SK-N-SH (cell line): ENCODE measurements at regions not wholly inside any gene's neighbourhood (a gene's known extent, or its start where the extent isn't known, plus 50 kb on each side); places are given as distances from the start of the nearest gene placed in this dataset.

Experiments
- CTCF ChIA-PET: fragments of 300-600, 350-600 bp; formaldehyde crosslinking; extraction: SDS; loops from one replicate; lab custom pipeline; 2021; lab: Yijun Ruan, JAX
- POLR2A ChIA-PET: fragments of 350-600 bp; sonication (Branson Sonifier 250); formaldehyde crosslinking; extraction: SDS; loops from one replicate; lab custom pipeline; 2020; ENCODE audit warnings: antibody characterized with exemption, inconsistent platforms; lab: Yijun Ruan, JAX
- DNase-seq: peaks from one replicate; pipeline ENCODE4 v3.0.0; 2012
- H2AFZ ChIP-seq: fragments of 200-600 bp; sonication (generic); 2 replicates; pipeline ENCODE4 v1.8.1; 2016; ENCODE audit warnings: antibody characterized with exemption, mild to moderate bottlenecking, low read depth
- H3F3A ChIP-seq: fragments of 200-600 bp; sonication (generic); replicated peaks from 2 replicates; pipeline ENCODE3; 2016; ENCODE audit warnings: antibody characterized with exemption, mild to moderate bottlenecking; ENCODE audit not compliant: insufficient read depth
- H3K27ac ChIP-seq, 2 experiments: fragments of 200-500 bp in 1 of 2; fragments of 200-600 bp in 1 of 2; sonication (Bioruptor generic) in 1 of 2; sonication (generic), shearing (Covaris generic) in 1 of 2; 2 replicates each; pipeline versions ENCODE4 v1.5.1 to v1.6.1; 2014 to 2016; ENCODE audit warnings: low read depth in 2 of 2, inconsistent platforms in 1 of 2, low read length in 1 of 2, mild to moderate bottlenecking in 1 of 2, mixed read lengths in 1 of 2
- H3K27me3 ChIP-seq: fragments of 200-600 bp; sonication (generic), shearing (Covaris generic); 2 replicates; pipeline ENCODE4 v1.6.1; 2016; ENCODE audit warnings: mixed run types; ENCODE audit not compliant: insufficient read depth
- H3K36me3 ChIP-seq, 2 experiments: fragments of 200-500 bp in 1 of 2; fragments of 200-600 bp in 1 of 2; sonication (Bioruptor generic) in 1 of 2; sonication (generic) in 1 of 2; replicated peaks in 1 of 2; 2 replicates each; pipeline versions ENCODE3 to v1.5.1; 2014 to 2016; ENCODE audit warnings: low read length in 1 of 2, mild to moderate bottlenecking in 1 of 2; ENCODE audit not compliant: insufficient read depth in 2 of 2, control insufficient read depth in 1 of 2
- H3K4me1 ChIP-seq, 2 experiments: fragments of 200-500 bp in 1 of 2; fragments of 200-600 bp in 1 of 2; sonication (Bioruptor generic) in 1 of 2; sonication (generic), shearing (Covaris generic) in 1 of 2; 2 replicates each; pipeline versions ENCODE4 v1.5.1 to v1.6.1; 2014 to 2016; ENCODE audit warnings: low read depth in 1 of 2, low read length in 1 of 2, mixed run types in 1 of 2; ENCODE audit not compliant: insufficient read depth in 2 of 2, control insufficient read depth in 1 of 2
- H3K4me2 ChIP-seq: fragments of 200-600 bp; sonication (generic), shearing (Covaris generic); 2 replicates; pipeline ENCODE4 v1.6.1; 2017; ENCODE audit warnings: mixed run types
- H3K4me3 ChIP-seq, 2 experiments: fragments of 200-500 bp in 1 of 2; fragments of 200-600 bp in 1 of 2; sonication (Bioruptor generic) in 1 of 2; sonication (generic), shearing (Covaris generic) in 1 of 2; 2 replicates each; pipeline versions ENCODE4 v1.5.1 to v1.8.1; 2014 to 2016; ENCODE audit warnings: low read depth in 2 of 2, inconsistent platforms in 1 of 2, low read length in 1 of 2, mild to moderate bottlenecking in 1 of 2, mixed read lengths in 1 of 2, moderate library complexity in 1 of 2
- H3K79me2 ChIP-seq: fragments of 200-600 bp; sonication (generic); 2 replicates; pipeline ENCODE4 v1.8.1; 2017; ENCODE audit warnings: mild to moderate bottlenecking; ENCODE audit not compliant: insufficient read depth
- H3K9ac ChIP-seq: fragments of 200-600 bp; sonication (generic); 2 replicates; pipeline ENCODE4 v1.6.1; 2017; ENCODE audit warnings: mixed run types
- H3K9me2 ChIP-seq: fragments of 200-600 bp; sonication (generic); 2 replicates; pipeline ENCODE4 v1.6.1; 2017; ENCODE audit warnings: mixed run types
- H3K9me3 ChIP-seq: fragments of 200-600 bp; sonication (generic); 2 replicates; pipeline ENCODE4 v1.6.1; 2017; ENCODE audit warnings: mixed run types, mild to moderate bottlenecking, moderate library complexity
- H4K20me1 ChIP-seq: fragments of 200-600 bp; sonication (generic); 2 replicates; pipeline ENCODE4 v1.6.1; 2017; ENCODE audit warnings: mild to moderate bottlenecking, mixed run types; ENCODE audit not compliant: insufficient read depth
- ELF1 ChIP-seq: IDR thresholded peaks from 2 replicates; pipeline ENCODE4 v1.4.0; 2012
- FOSL2 ChIP-seq: IDR thresholded peaks from 2 replicates; pipeline ENCODE4 v1.4.0; 2012; ENCODE audit warnings: low read depth, mild to moderate bottlenecking, moderate library complexity, borderline replicate concordance
- FOXJ3 ChIP-seq: sonication (generic); formaldehyde crosslinking; IDR thresholded peaks from 2 replicates; pipeline ENCODE4 v1.5.1; 2020; ENCODE audit warnings: mild to moderate bottlenecking, missing genetic modification reagents
- FOXM1 ChIP-seq: IDR thresholded peaks from 2 replicates; pipeline ENCODE4 v1.4.0; 2012; ENCODE audit warnings: low read depth, mild to moderate bottlenecking
- MEF2A ChIP-seq: IDR thresholded peaks from 2 replicates; pipeline ENCODE4 v1.4.0; 2012; ENCODE audit warnings: low read depth, borderline replicate concordance
- MXI1 ChIP-seq: IDR thresholded peaks from 2 replicates; pipeline ENCODE4 v1.6.1; 2012; ENCODE audit warnings: mild to moderate bottlenecking, low read depth, low read length, improper control_type of control experiment
- NFIC ChIP-seq: IDR thresholded peaks from 2 replicates; pipeline ENCODE4 v1.4.0; 2012; ENCODE audit warnings: borderline replicate concordance
- RFX5 ChIP-seq: IDR thresholded peaks from 2 replicates; pipeline ENCODE4 v1.6.1; 2012; ENCODE audit warnings: mild to moderate bottlenecking, improper control_type of control experiment, low read length
- RXRA ChIP-seq: IDR thresholded peaks from 2 replicates; pipeline ENCODE4 v1.4.0; 2012; ENCODE audit warnings: low read depth, mild to moderate bottlenecking, borderline replicate concordance
- SMC3 ChIP-seq: IDR thresholded peaks from 2 replicates; pipeline ENCODE4 v1.6.1; 2012; ENCODE audit warnings: low read depth, low read length, improper control_type of control experiment
- TCF12 ChIP-seq: IDR thresholded peaks from 2 replicates; pipeline ENCODE4 v1.4.0; 2012
- TEAD4 ChIP-seq: IDR thresholded peaks from 2 replicates; pipeline ENCODE4 v1.4.0; 2012; ENCODE audit warnings: mild to moderate bottlenecking, borderline replicate concordance; ENCODE audit not compliant: insufficient read depth
- WGBS: methylation state at CpG from one replicate; pipeline ENCODE4 v1.1.6; 2017; ENCODE audit warnings: low lambda C conversion rate; 5-methylcytosine and 5-hydroxymethylcytosine counted together
- TF ChIP-seq, protein P1 (sequence below): IDR thresholded peaks from 2 replicates; pipeline ENCODE4; 2012
- TF ChIP-seq, protein P2 (sequence below): fragments of 150-350 bp; IDR thresholded peaks from 2 replicates; pipeline ENCODE4 v1.6.1; 2016; ENCODE audit warnings: mild to moderate bottlenecking, low read depth, low read length

DNA sequence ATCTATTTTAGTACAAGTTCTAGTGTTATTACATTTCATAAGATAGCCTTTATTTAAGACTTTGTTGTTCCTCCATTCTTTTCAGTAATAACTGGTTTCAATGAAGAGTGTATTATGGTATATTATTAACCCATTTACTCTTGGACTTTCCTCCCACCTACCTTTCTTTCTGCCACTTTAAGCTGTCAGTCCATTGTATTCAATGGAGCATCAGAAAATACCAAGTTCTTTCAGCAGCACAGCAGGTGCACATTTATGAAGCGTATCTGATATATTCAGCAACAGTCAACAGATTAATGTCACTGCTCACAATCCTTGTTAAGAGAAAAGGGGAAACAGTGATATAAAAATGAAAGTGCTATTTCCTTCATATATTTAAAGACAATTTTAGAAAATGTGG lies 660.9 kb downstream of the C12orf50 start:
- Histone ChIP-seq H3K79me2 (no peaks in the 10 kb centered on the region), H3K27me3 (no peaks in the 10 kb centered on the region), H3K9me3 (no peaks in the 10 kb centered on the region), H3K27ac (no peak overlapping the region; a peak in 1 of 4 replicates), H4K20me1 (no peaks in the 10 kb centered on the region), H3F3A (no peaks in the 10 kb centered on the region), H2AFZ (no peak overlapping the region), H3K4me1 (no peaks in the 10 kb centered on the region; a peak in 1 of 4 replicates), H3K4me2 (no peak overlapping the region), H3K9me2 (no peaks in the 10 kb centered on the region), H3K4me3 (no peak overlapping the region), H3K9ac (no peak overlapping the region), H3K36me3 (no peaks in the 10 kb centered on the region)
- no peak for DNase-seq
- ChIA-PET CTCF (no interaction called here), POLR2A (no interaction called here)
- 94% methylated on average over 1 of the region's 1 CpG for WGBS
- no peak for TF ChIP-seq TEAD4
- TF ChIP-seq SMC3 = no peak
- TF ChIP-seq RFX5 = no peak
- TF ChIP-seq FOSL2 = no peak

DNA sequence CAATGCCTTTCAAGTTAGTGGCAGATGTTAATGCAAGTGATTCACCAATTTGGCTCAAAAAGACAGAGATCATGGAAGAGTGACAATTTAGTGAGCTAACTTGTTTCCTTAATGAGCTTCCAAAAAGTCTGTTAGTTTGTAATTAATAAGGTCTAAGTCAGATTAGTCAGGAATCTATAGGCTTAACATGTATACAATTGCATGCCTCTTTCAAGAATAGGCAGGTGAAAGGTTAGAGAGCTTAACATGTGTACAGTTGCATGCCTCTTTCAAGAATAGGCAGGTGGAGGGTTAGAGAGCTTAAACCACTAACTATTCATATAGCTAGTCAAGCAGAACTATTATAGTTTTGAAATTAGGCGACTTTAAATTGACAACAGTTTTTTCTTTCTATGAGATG lies 663.8 kb downstream of the C12orf50 start:
- ChIA-PET POLR2A (no interaction called here), CTCF (no interaction called here)
- no peak overlapping the region for H3K9ac ChIP-seq
- H3K4me3 ChIP-seq = no peak overlapping the region
- H2AFZ ChIP-seq = no peak overlapping the region
- no peaks in the 10 kb centered on the region for H3K9me2 ChIP-seq
- WGBS = 96% methylated on average over 1 of the region's 1 CpG
- no peak for DNase-seq
- H3K4me2 ChIP-seq = no peak overlapping the region
- no peaks in the 10 kb centered on the region for H3K36me3 ChIP-seq
- H3K79me2 ChIP-seq = no peaks in the 10 kb centered on the region
- H4K20me1 ChIP-seq = no peaks in the 10 kb centered on the region
- H3K27me3 ChIP-seq = no peaks in the 10 kb centered on the region
- TF ChIP-seq, protein P1, sequence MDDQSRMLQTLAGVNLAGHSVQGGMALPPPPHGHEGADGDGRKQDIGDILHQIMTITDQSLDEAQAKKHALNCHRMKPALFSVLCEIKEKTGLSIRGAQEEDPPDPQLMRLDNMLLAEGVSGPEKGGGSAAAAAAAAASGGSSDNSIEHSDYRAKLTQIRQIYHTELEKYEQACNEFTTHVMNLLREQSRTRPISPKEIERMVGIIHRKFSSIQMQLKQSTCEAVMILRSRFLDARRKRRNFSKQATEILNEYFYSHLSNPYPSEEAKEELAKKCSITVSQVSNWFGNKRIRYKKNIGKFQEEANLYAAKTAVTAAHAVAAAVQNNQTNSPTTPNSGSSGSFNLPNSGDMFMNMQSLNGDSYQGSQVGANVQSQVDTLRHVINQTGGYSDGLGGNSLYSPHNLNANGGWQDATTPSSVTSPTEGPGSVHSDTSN = no peak
- TF ChIP-seq FOXJ3 (CRISPR knock-in tag) (no peak), FOXM1 (no peak), NFIC (no peak), MEF2A (no peak), RXRA (no peak), MXI1 (no peak), ELF1 (no peak), FOSL2 (no peak), TCF12 (no peak)
- TF ChIP-seq, protein P2, sequence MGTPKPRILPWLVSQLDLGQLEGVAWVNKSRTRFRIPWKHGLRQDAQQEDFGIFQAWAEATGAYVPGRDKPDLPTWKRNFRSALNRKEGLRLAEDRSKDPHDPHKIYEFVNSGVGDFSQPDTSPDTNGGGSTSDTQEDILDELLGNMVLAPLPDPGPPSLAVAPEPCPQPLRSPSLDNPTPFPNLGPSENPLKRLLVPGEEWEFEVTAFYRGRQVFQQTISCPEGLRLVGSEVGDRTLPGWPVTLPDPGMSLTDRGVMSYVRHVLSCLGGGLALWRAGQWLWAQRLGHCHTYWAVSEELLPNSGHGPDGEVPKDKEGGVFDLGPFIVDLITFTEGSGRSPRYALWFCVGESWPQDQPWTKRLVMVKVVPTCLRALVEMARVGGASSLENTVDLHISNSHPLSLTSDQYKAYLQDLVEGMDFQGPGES = no peak
- TF ChIP-seq, all 33 proteins: peak for 0
- Histone ChIP-seq H3F3A (no peaks in the 10 kb centered on the region), H3K4me1 (no peaks in the 10 kb centered on the region; a peak in 1 of 4 replicates), H3K9me3 (no peaks in the 10 kb centered on the region), H3K27ac (no peak overlapping the region)
